ENCODE measurements at regions not wholly inside any gene's neighbourhood (a gene's known extent, or its start where the extent isn't known, plus 50 kb on each side); places are given as distances from the start of the nearest gene placed in this dataset.
A peak's percentile ranks its signal among the peaks of the same experiment; 100 is the strongest.
"Not testable (repeated sequence)": the region's sequence is repeated elsewhere in the genome, so short reads cannot be mapped to it uniquely, and the experiment has no call there.

DNA sequence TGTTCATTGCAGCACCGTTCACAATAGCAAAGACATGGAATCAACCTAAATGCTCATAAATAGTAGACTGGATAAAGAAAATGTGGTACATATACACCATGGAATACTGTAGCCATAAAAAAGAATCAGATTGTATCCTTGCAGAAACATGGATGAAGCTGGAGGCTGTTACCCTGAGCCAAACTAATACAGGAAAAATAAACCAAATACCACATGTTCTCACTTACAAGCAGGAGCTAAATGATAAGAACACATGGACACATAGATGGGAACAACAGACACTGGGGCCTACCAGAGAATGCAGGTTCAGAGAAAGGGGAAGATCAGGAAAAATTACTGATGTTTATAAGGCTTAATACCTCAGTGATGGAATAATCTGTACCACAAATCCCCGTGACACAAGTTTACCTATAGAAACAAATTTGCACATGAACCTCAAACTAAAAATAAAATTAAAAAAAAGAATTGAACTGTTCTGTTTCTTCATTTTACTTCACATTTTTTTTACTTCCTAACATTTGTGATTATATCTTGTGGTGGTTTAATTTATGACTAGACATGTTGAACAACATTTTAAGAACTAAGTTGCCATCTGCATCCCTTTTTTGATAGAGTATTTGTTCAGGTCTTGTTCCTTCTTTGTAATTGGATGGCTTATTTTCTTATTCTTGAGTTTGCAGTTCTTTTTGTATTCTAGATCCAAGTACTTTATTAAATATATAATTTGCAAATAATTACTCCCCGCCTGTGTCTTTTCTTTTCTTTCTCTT lies 835.2 kb downstream of the FSCB start:
- DNase-seq (no peak), FAIRE-seq (peak; percentile 8)
- TF ChIP-seq CTCF (IDR thresholded peaks at IDR 0.05; ENCODE audit: borderline replicate concordance, extremely low read depth, insufficient read depth) = no peak
- H3K9me3 ChIP-seq (ENCODE audit: control insufficient read depth in 2 of 3, insufficient read depth in 1 of 3, low read length in 3 of 3) = no peaks in the 10 kb centered on the region
- H3K4me1 ChIP-seq (ENCODE audit: control insufficient read depth in 2 of 3, insufficient read depth in 2 of 3, low read depth in 1 of 3, low read length in 3 of 3) = no peaks in the 10 kb centered on the region
- H3K27ac ChIP-seq (ENCODE audit: low read depth in 2 of 2, low read length in 2 of 2) = no peak overlapping the region
- no peak overlapping the region for H3K4me3 ChIP-seq (ENCODE audit: low read length in 3 of 3)
- intact Hi-C loops (cut with DNase I) = no loop called here
- H3K9ac ChIP-seq (ENCODE audit: low read length in 3 of 3) = no peak overlapping the region
- no peaks in the 10 kb centered on the region for H3K36me3 ChIP-seq (ENCODE audit: control insufficient read depth in 2 of 3, insufficient read depth in 3 of 3, low read length in 3 of 3)
- H3K27me3 ChIP-seq (ENCODE audit: control insufficient read depth, insufficient read depth, low read length) = no peaks in the 10 kb centered on the region

DNA sequence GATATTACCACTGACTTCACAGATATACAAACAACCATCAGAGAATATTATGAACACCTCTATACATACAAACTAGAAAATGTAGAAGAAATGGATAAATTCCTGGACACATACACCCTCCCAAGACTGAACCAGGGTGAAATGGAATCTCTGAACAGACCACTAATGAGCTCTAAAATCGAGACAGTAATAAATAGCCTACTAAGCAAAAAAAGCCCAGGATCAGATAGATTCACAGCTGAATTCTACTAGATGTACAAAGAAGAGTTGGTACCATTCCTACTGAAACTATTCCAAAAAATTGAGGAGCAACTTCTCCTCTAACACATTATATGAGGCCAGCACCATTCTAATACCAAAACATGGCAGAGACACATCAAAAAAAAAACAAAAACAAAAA lies 837.7 kb downstream of the FSCB start:
- H3K9ac ChIP-seq (ENCODE audit: low read length in 3 of 3) = no peak overlapping the region
- no peak for TF ChIP-seq CTCF (IDR thresholded peaks at IDR 0.05; ENCODE audit: borderline replicate concordance, extremely low read depth, insufficient read depth)
- intact Hi-C loops (cut with DNase I) = no loop called here
- DNase-seq (no peak), FAIRE-seq (no peak)
- H3K36me3 ChIP-seq (ENCODE audit: control insufficient read depth in 2 of 3, insufficient read depth in 3 of 3, low read length in 3 of 3) = no peaks in the 10 kb centered on the region
- no peak overlapping the region for H3K4me3 ChIP-seq (ENCODE audit: low read length in 3 of 3)
- no peaks in the 10 kb centered on the region for H3K27me3 ChIP-seq (ENCODE audit: control insufficient read depth, insufficient read depth, low read length)
- H3K27ac ChIP-seq (ENCODE audit: low read depth in 2 of 2, low read length in 2 of 2) = no peak overlapping the region
- no peaks in the 10 kb centered on the region for H3K4me1 ChIP-seq (ENCODE audit: control insufficient read depth in 2 of 3, insufficient read depth in 2 of 3, low read depth in 1 of 3, low read length in 3 of 3)
- no peaks in the 10 kb centered on the region for H3K9me3 ChIP-seq (ENCODE audit: control insufficient read depth in 2 of 3, insufficient read depth in 1 of 3, low read length in 3 of 3)

- Histone ChIP-seq H3K27ac (ENCODE audit: low read depth in 2 of 2, low read length in 2 of 2) (no peak overlapping the region), H3K9ac (ENCODE audit: low read length in 3 of 3) (no peak overlapping the region), H3K27me3 (ENCODE audit: control insufficient read depth, insufficient read depth, low read length) (no peaks in the 10 kb centered on the region), H3K9me3 (ENCODE audit: control insufficient read depth in 2 of 3, insufficient read depth in 1 of 3, low read length in 3 of 3) (no peaks in the 10 kb centered on the region), H3K4me1 (ENCODE audit: control insufficient read depth in 2 of 3, insufficient read depth in 2 of 3, low read depth in 1 of 3, low read length in 3 of 3) (no peaks in the 10 kb centered on the region), H3K4me3 (ENCODE audit: low read length in 3 of 3) (no peak overlapping the region), H3K36me3 (ENCODE audit: control insufficient read depth in 2 of 3, insufficient read depth in 3 of 3, low read length in 3 of 3) (no peaks in the 10 kb centered on the region)
- intact Hi-C loops (cut with DNase I) = no loop called here
- FAIRE-seq (no peak), DNase-seq (no peak)
- TF ChIP-seq CTCF (IDR thresholded peaks at IDR 0.05; ENCODE audit: borderline replicate concordance, extremely low read depth, insufficient read depth) = no peak
Observed at GRCh38 chr14:43665570-43666267, 841.4 kb downstream of the FSCB start.

- H3K27ac ChIP-seq (ENCODE audit: low read depth in 2 of 2, low read length in 2 of 2); H3K4me1 ChIP-seq (ENCODE audit: control insufficient read depth in 2 of 3, insufficient read depth in 2 of 3, low read depth in 1 of 3, low read length in 3 of 3); H3K36me3 ChIP-seq (ENCODE audit: control insufficient read depth in 2 of 3, insufficient read depth in 3 of 3, low read length in 3 of 3); H3K9ac ChIP-seq (ENCODE audit: low read length in 3 of 3); H3K4me3 ChIP-seq (ENCODE audit: low read length in 3 of 3); intact Hi-C loops (cut with DNase I); DNase-seq; FAIRE-seq; H3K9me3 ChIP-seq (ENCODE audit: control insufficient read depth in 2 of 3, insufficient read depth in 1 of 3, low read length in 3 of 3); H3K27me3 ChIP-seq (ENCODE audit: control insufficient read depth, insufficient read depth, low read length): not testable (repeated sequence)
Observed at GRCh38 chr14:43655194-43655593, 851.9 kb downstream of the FSCB start.

All from kidney (tissue), 13 donors.